IPS-20b (cell line): ENCODE measurements at regions not wholly inside any gene's neighbourhood (a gene's known extent, or its start where the extent isn't known, plus 50 kb on each side); places are given as distances from the start of the nearest gene placed in this dataset.
"Not testable (repeated sequence)": the region's sequence is repeated elsewhere in the genome, so short reads cannot be mapped to it uniquely, and the experiment has no call there.

ENCODE experiments used
- H3K27ac ChIP-seq: one replicate; pipeline ENCODE4 v1.5.1; 2013; ENCODE audit warnings: low read length
- H3K27me3 ChIP-seq: 2 replicates; pipeline ENCODE4 v1.6.1; 2013; ENCODE audit warnings: mild to moderate bottlenecking, low read length, inconsistent platforms; ENCODE audit not compliant: insufficient read depth
- H3K36me3 ChIP-seq: 2 replicates; pipeline ENCODE4 v1.6.1; 2013; ENCODE audit warnings: low read depth, mild to moderate bottlenecking, inconsistent platforms, low read length, moderate library complexity; ENCODE audit not compliant: insufficient read depth
- H3K4me1 ChIP-seq: 2 replicates; pipeline ENCODE4 v1.6.1; 2013; ENCODE audit warnings: mild to moderate bottlenecking, control low read depth, inconsistent platforms, low read length, moderate library complexity; ENCODE audit not compliant: insufficient read depth
- H3K4me3 ChIP-seq: 2 replicates; pipeline ENCODE4 v1.5.1; 2013; ENCODE audit warnings: mild to moderate bottlenecking, low read length, inconsistent platforms
- H3K9ac ChIP-seq: 2 replicates; pipeline ENCODE4 v1.6.1; 2013; ENCODE audit warnings: low read depth, mild to moderate bottlenecking, inconsistent platforms, low read length, moderate library complexity
- H3K9me3 ChIP-seq: 2 replicates; pipeline ENCODE4 v1.6.1; 2013; ENCODE audit warnings: mild to moderate bottlenecking, low read depth, low read length, inconsistent platforms; ENCODE audit not compliant: insufficient read depth

GRCh38 chr3:153456833-153457545, 295.0 kb downstream of the RAP2B start:
- Histone ChIP-seq H3K9ac (no peak overlapping the region), H3K27ac (no peak overlapping the region), H3K27me3 (no peaks in the 10 kb centered on the region), H3K36me3 (no peaks in the 10 kb centered on the region), H3K4me3 (no peak overlapping the region), H3K9me3 (no peaks in the 10 kb centered on the region), H3K4me1 (no peaks in the 10 kb centered on the region)

- Histone ChIP-seq H3K4me3 (no peak overlapping the region), H3K27me3 (no peaks in the 10 kb centered on the region), H3K9ac (no peak overlapping the region), H3K4me1 (no peaks in the 10 kb centered on the region), H3K9me3 (no peaks in the 10 kb centered on the region), H3K27ac (no peak overlapping the region), H3K36me3 (no peaks in the 10 kb centered on the region)
Measured at GRCh38 chr3:153458881-153459280, 296.9 kb downstream of the RAP2B start.

- Histone ChIP-seq H3K9ac (no peak overlapping the region), H3K27me3 (no peaks in the 10 kb centered on the region), H3K36me3 (no peaks in the 10 kb centered on the region), H3K9me3 (no peaks in the 10 kb centered on the region), H3K4me1 (no peaks in the 10 kb centered on the region), H3K4me3 (no peak overlapping the region), H3K27ac (no peak overlapping the region)
Measured at GRCh38 chr3:153462545-153462944, 300.5 kb downstream of the RAP2B start.

GRCh38 chr3:153463895-153464294, 301.9 kb downstream of the RAP2B start:
- no peaks in the 10 kb centered on the region for H3K9me3 ChIP-seq
- no peaks in the 10 kb centered on the region for H3K36me3 ChIP-seq
- no peaks in the 10 kb centered on the region for H3K27me3 ChIP-seq
- no peak overlapping the region for H3K9ac ChIP-seq
- H3K4me3 ChIP-seq, result no peak overlapping the region
- H3K27ac ChIP-seq, result no peak overlapping the region
- no peaks in the 10 kb centered on the region for H3K4me1 ChIP-seq

- no peaks in the 10 kb centered on the region for H3K4me1 ChIP-seq
- H3K36me3 ChIP-seq, result no peaks in the 10 kb centered on the region
- no peak overlapping the region for H3K4me3 ChIP-seq
- no peak overlapping the region for H3K9ac ChIP-seq
- H3K9me3 ChIP-seq, result no peaks in the 10 kb centered on the region
- no peaks in the 10 kb centered on the region for H3K27me3 ChIP-seq
- no peak overlapping the region for H3K27ac ChIP-seq
Measured at GRCh38 chr3:153469162-153469561, 307.1 kb downstream of the RAP2B start.

GRCh38 chr3:153484842-153485241, 322.8 kb downstream of the RAP2B start:
- Histone ChIP-seq H3K4me1 (no peaks in the 10 kb centered on the region), H3K27ac (no peak overlapping the region), H3K9ac (no peak overlapping the region), H3K36me3 (no peaks in the 10 kb centered on the region), H3K27me3 (no peaks in the 10 kb centered on the region), H3K9me3 (no peaks in the 10 kb centered on the region), H3K4me3 (no peak overlapping the region)

GRCh38 chr3:153495422-153495821, 333.4 kb downstream of the RAP2B start:
- H3K9me3 ChIP-seq, result no peaks in the 10 kb centered on the region
- no peak overlapping the region for H3K27ac ChIP-seq
- no peak overlapping the region for H3K9ac ChIP-seq
- no peaks in the 10 kb centered on the region for H3K27me3 ChIP-seq
- no peak overlapping the region for H3K4me3 ChIP-seq
- no peaks in the 10 kb centered on the region for H3K4me1 ChIP-seq
- no peaks in the 10 kb centered on the region for H3K36me3 ChIP-seq

GRCh38 chr3:153502682-153503081, 340.7 kb downstream of the RAP2B start:
- H3K36me3 ChIP-seq, result no peaks in the 10 kb centered on the region
- no peaks in the 10 kb centered on the region for H3K4me1 ChIP-seq
- H3K27ac ChIP-seq, result no peak overlapping the region
- H3K27me3 ChIP-seq, result no peaks in the 10 kb centered on the region
- no peak overlapping the region for H3K4me3 ChIP-seq
- H3K9me3 ChIP-seq, result no peaks in the 10 kb centered on the region
- no peak overlapping the region for H3K9ac ChIP-seq

GRCh38 chr3:153503873-153504272, 341.8 kb downstream of the RAP2B start:
- H3K9me3 ChIP-seq, result no peaks in the 10 kb centered on the region
- H3K4me3 ChIP-seq, result no peak overlapping the region
- H3K36me3 ChIP-seq, result no peaks in the 10 kb centered on the region
- H3K9ac ChIP-seq, result no peak overlapping the region
- no peak overlapping the region for H3K27ac ChIP-seq
- H3K4me1 ChIP-seq, result no peaks in the 10 kb centered on the region
- H3K27me3 ChIP-seq, result no peaks in the 10 kb centered on the region

GRCh38 chr3:153506205-153506604, 344.2 kb downstream of the RAP2B start:
- H3K4me3 ChIP-seq, H3K4me1 ChIP-seq, H3K9me3 ChIP-seq, H3K27me3 ChIP-seq, H3K27ac ChIP-seq, H3K9ac ChIP-seq, H3K36me3 ChIP-seq: not testable (repeated sequence)

GRCh38 chr3:153506686-153507085, 344.7 kb downstream of the RAP2B start:
- not testable (repeated sequence) for H3K27ac ChIP-seq, H3K9ac ChIP-seq, H3K4me3 ChIP-seq, H3K4me1 ChIP-seq, H3K9me3 ChIP-seq, H3K27me3 ChIP-seq, H3K36me3 ChIP-seq

GRCh38 chr3:153513236-153513635, 351.2 kb downstream of the RAP2B start:
- no peak overlapping the region for H3K27ac ChIP-seq
- no peaks in the 10 kb centered on the region for H3K27me3 ChIP-seq
- H3K9ac ChIP-seq, result no peak overlapping the region
- no peak overlapping the region for H3K4me3 ChIP-seq
- no peaks in the 10 kb centered on the region for H3K4me1 ChIP-seq
- peaks cover 7% of the 10 kb centered on the region; the same call in 1 of the 2 replicates for H3K9me3 ChIP-seq
- H3K36me3 ChIP-seq, result no peaks in the 10 kb centered on the region
